Neuronal stem cell (in vitro differentiated cells): ENCODE measurements at regions not wholly inside any gene's neighbourhood (a gene's known extent, or its start where the extent isn't known, plus 50 kb on each side); places are given as distances from the start of the nearest gene placed in this dataset.
A peak's percentile ranks its signal among the peaks of the same experiment; 100 is the strongest.

Experiments
- DNase-seq: peaks from one replicate; pipeline ENCODE4 v3.0.0-alpha.2; 2013; ENCODE audit warnings: low spot score
- H2AFZ ChIP-seq: one replicate; pipeline ENCODE4 v1.6.1; 2013; ENCODE audit warnings: mild to moderate bottlenecking, low read length, inconsistent platforms
- H2AK5ac ChIP-seq: 2 replicates; pipeline ENCODE4 v1.6.1; 2013; ENCODE audit warnings: low read depth, mild to moderate bottlenecking, inconsistent platforms, low read length, moderate library complexity, mixed read lengths
- H2BK120ac ChIP-seq: 2 replicates; pipeline ENCODE4 v1.6.1; 2013; ENCODE audit warnings: low read depth, mild to moderate bottlenecking, inconsistent platforms, low read length, moderate library complexity, mixed read lengths
- H2BK12ac ChIP-seq: one replicate; pipeline ENCODE4 v1.6.1; 2013; ENCODE audit warnings: low read length, inconsistent platforms
- H2BK15ac ChIP-seq: 2 replicates; pipeline ENCODE4 v1.6.1; 2013; ENCODE audit warnings: mild to moderate bottlenecking, low read length, inconsistent platforms, mixed read lengths
- H2BK5ac ChIP-seq: one replicate; pipeline ENCODE4 v1.6.1; 2013; ENCODE audit warnings: inconsistent platforms, mild to moderate bottlenecking, low read length, moderate library complexity
- H3K14ac ChIP-seq: one replicate; pipeline ENCODE4 v1.6.1; 2013; ENCODE audit warnings: low read length, inconsistent platforms
- H3K18ac ChIP-seq: 2 replicates; pipeline ENCODE4 v1.6.1; 2013; ENCODE audit warnings: low read length, inconsistent platforms
- H3K23ac ChIP-seq: 2 replicates; pipeline ENCODE4 v1.6.1; 2013; ENCODE audit warnings: low read depth, mild to moderate bottlenecking, mixed read lengths, low read length, inconsistent platforms; ENCODE audit not compliant: poor library complexity
- H3K27ac ChIP-seq: replicated peaks from 3 replicates; pipeline ENCODE4 v1.5.1; 2013; ENCODE audit warnings: low read length, inconsistent platforms
- H3K27me3 ChIP-seq, 3 experiments: 2 replicates each; pipeline ENCODE4 v1.6.1; 2013; ENCODE audit warnings: low read length in 3 of 3, mild to moderate bottlenecking in 2 of 3, inconsistent platforms in 1 of 3, low read depth in 1 of 3, mixed read lengths in 1 of 3, moderate library complexity in 1 of 3; ENCODE audit not compliant: control insufficient read depth in 3 of 3, insufficient read depth in 3 of 3
- H3K36me3 ChIP-seq, 2 donors: replicated peaks in 1 of 2; 2 replicates each; pipeline ENCODE4 v1.6.1; 2013; ENCODE audit warnings: low read length in 2 of 2; ENCODE audit not compliant: control insufficient read depth in 2 of 2, insufficient read depth in 2 of 2
- H3K4ac ChIP-seq: 2 replicates; pipeline ENCODE4 v1.6.1; 2013; ENCODE audit warnings: inconsistent platforms, mild to moderate bottlenecking, low read length, moderate library complexity
- H3K4me1 ChIP-seq, 2 donors: 1 replicate in 1 of 2; 2 replicates in 1 of 2; pipeline ENCODE4 v1.6.1; 2013; ENCODE audit warnings: low read length in 2 of 2, low read depth in 1 of 2; ENCODE audit not compliant: control insufficient read depth in 2 of 2, insufficient read depth in 1 of 2
- H3K4me2 ChIP-seq: one replicate; pipeline ENCODE4 v1.6.1; 2013; ENCODE audit warnings: mild to moderate bottlenecking, low read length, inconsistent platforms; ENCODE audit not compliant: insufficient read depth, poor library complexity, severe bottlenecking
- H3K4me3 ChIP-seq, 2 donors: 2 replicates each; pipeline ENCODE4 v1.5.1; 2013; ENCODE audit warnings: low read length in 2 of 2, mild to moderate bottlenecking in 2 of 2, inconsistent platforms in 1 of 2, moderate library complexity in 1 of 2
- H3K79me1 ChIP-seq: one replicate; pipeline ENCODE4 v1.6.1; 2013; ENCODE audit warnings: low read depth, mild to moderate bottlenecking, inconsistent platforms, low read length, moderate library complexity
- H3K9ac ChIP-seq: one replicate; pipeline ENCODE4 v1.6.1; 2013; ENCODE audit warnings: mild to moderate bottlenecking, low read depth, low read length, inconsistent platforms; ENCODE audit not compliant: poor library complexity
- H3K9me3 ChIP-seq, 2 donors: replicated peaks in 1 of 2; 2 replicates each; pipeline versions ENCODE3 to v1.6.1; 2013; ENCODE audit warnings: low read length in 2 of 2, mild to moderate bottlenecking in 2 of 2, inconsistent platforms in 1 of 2, low read depth in 1 of 2, mixed read lengths in 1 of 2, moderate library complexity in 1 of 2; ENCODE audit not compliant: control insufficient read depth in 2 of 2, insufficient read depth in 1 of 2
- H4K8ac ChIP-seq: one replicate; pipeline ENCODE4 v1.6.1; 2013; ENCODE audit warnings: low read depth, mild to moderate bottlenecking, inconsistent platforms, low read length, moderate library complexity
- H4K91ac ChIP-seq: one replicate; pipeline ENCODE4 v1.6.1; 2013; ENCODE audit warnings: low read length, low read depth, mild to moderate bottlenecking, inconsistent platforms; ENCODE audit not compliant: poor library complexity
- WGBS, 2 donors: extraction: QIAGEN DNeasy Blood & Tissue Kit; methylation state at CpG; one replicate each; pipeline ENCODE4 v1.1.7; 2013; ENCODE audit warnings: missing lambda C conversion rate in 2 of 2, mixed read lengths in 1 of 2; ENCODE audit not compliant: insufficient read length in 2 of 2, insufficient replicate concordance in 1 of 2; ENCODE audit errors: extremely low coverage in 2 of 2; 5-methylcytosine and 5-hydroxymethylcytosine counted together

DNA sequence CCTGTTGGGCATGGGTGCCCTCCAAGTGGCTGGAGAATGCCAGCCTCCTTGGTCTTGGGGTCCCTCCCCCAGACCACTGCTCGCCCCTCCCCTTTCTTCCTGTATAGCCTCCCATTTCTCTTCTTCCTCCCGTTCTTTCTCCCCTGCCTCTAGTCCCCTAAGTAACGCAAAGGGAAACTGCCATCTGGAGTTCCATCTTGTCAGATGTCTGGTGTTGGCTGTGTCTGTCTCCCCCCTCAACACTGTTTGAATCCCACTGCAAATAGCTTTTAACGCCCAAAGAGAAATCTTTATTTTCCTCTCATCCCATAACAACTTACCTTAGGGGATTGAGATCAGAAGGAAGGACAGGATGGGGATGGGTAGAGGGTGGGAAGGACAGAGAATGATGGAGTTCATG, 55.3 kb upstream of the CSF3R start:
- Histone ChIP-seq H3K4me3 (no peak overlapping the region), H2BK120ac (no peak overlapping the region), H4K8ac (no peak overlapping the region), H2BK5ac (no peak overlapping the region), H3K14ac (no peak overlapping the region), H2AFZ (no peak overlapping the region), H3K36me3 (no peaks in the 10 kb centered on the region), H3K27ac (no peak overlapping the region), H2BK15ac (no peak overlapping the region), H4K91ac (no peak overlapping the region), H3K23ac (no peak overlapping the region), H2AK5ac (no peak overlapping the region), H3K4me2 (no peak overlapping the region), H3K4me1 (peaks cover 0 to 3% of the 10 kb centered on the region in 2 donors), H3K4ac (no peak overlapping the region), H3K9ac (no peak overlapping the region), H3K9me3 (no peaks in the 10 kb centered on the region), H3K79me1 (no peaks in the 10 kb centered on the region), H3K18ac (no peak overlapping the region), H3K27me3 (peaks cover 0 to 3% (median 0%) of the 10 kb centered on the region in 3 experiments), H2BK12ac (no peak overlapping the region)
- DNase-seq: no peak
- WGBS, 2 donors: no CpG with 5 or more reads among the region's 4 CpGs

DNA sequence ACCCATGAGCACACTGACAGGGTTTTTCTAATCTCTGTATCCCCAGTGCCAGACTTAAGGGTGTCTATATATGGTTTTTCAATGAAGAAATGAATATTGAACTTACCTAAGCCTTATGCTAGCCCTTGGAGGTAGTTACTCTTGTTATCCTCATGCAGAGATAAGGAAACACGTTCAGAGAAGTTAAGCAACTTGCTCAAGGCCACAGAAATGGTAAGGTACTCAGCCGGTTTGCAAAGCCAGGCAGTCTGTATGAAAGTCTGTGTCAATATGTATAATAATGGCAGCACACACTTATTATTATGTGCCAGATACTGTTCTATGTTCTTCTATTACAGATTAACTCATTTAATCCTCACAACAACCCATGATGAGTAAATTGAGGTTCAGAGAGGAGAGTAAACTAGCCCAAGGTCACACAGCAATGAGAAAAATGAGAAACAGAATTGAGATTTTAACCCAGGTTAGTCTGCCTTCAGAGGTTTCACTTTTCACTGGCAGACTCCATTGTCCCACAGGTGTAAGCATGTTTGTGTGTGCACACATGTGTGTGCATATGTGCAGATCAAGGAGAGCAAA, 54.6 kb upstream of the CSF3R start:
- H3K4me1 ChIP-seq: peaks cover 0 to 3% of the 10 kb centered on the region in 2 donors
- no peak overlapping the region for H4K91ac ChIP-seq
- no peak overlapping the region for H2BK5ac ChIP-seq
- no peaks in the 10 kb centered on the region for H3K36me3 ChIP-seq
- H3K27ac ChIP-seq: no peak overlapping the region
- H2BK15ac ChIP-seq: no peak overlapping the region
- no peak overlapping the region for H4K8ac ChIP-seq
- H3K27me3 ChIP-seq: peaks cover 0 to 3% (median 0%) of the 10 kb centered on the region in 3 experiments
- no peak overlapping the region for H2BK120ac ChIP-seq
- H3K79me1 ChIP-seq: no peaks in the 10 kb centered on the region
- H2AFZ ChIP-seq: no peak overlapping the region
- H2BK12ac ChIP-seq: no peak overlapping the region
- no peak for DNase-seq
- H3K4ac ChIP-seq: no peak overlapping the region
- H3K18ac ChIP-seq: no peak overlapping the region
- no peaks in the 10 kb centered on the region for H3K9me3 ChIP-seq
- no CpG with 5 or more reads among the region's 2 CpGs for WGBS, 2 donors
- no peak overlapping the region for H3K4me2 ChIP-seq
- H3K4me3 ChIP-seq: no peak overlapping the region
- no peak overlapping the region for H3K9ac ChIP-seq
- no peak overlapping the region for H2AK5ac ChIP-seq
- no peak overlapping the region for H3K14ac ChIP-seq
- no peak overlapping the region for H3K23ac ChIP-seq

DNA sequence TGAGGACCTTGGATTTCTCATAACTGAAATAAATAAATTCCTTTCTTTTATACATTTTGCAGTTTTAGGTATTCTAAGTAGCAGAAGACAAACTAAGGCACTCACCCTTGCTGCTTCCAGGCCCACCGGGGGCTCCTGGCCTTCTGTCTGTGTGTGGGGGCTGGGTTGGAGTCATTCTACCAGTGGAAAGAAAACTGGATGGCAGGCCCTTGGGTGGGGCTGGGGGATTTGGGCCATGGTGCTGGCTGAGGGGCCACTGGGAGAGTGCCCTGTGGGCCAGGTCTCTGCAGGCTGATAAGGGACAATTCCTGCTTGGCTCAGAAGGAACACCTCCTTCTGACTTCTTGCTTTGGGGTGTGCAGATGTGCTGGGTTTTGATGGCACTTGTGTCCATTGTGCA, 54.0 kb upstream of the CSF3R start:
- Histone ChIP-seq H3K4me1 (peaks cover 0 to 3% of the 10 kb centered on the region in 2 donors), H3K4me2 (no peak overlapping the region), H4K91ac (no peak overlapping the region), H3K79me1 (no peaks in the 10 kb centered on the region), H3K18ac (no peak overlapping the region), H2AK5ac (no peak overlapping the region), H4K8ac (no peak overlapping the region), H2BK120ac (no peak overlapping the region), H3K14ac (no peak overlapping the region), H2BK5ac (no peak overlapping the region), H2BK15ac (no peak overlapping the region), H3K9ac (no peak overlapping the region), H3K9me3 (peaks cover 0 to 2% of the 10 kb centered on the region in 2 donors), H3K4me3 (no peak overlapping the region), H2AFZ (no peak overlapping the region), H2BK12ac (no peak overlapping the region), H3K36me3 (no peaks in the 10 kb centered on the region), H3K27ac (no peak overlapping the region), H3K23ac (no peak overlapping the region), H3K4ac (no peak overlapping the region), H3K27me3 (peaks cover 0 to 3% (median 0%) of the 10 kb centered on the region in 3 experiments)
- no CpG with 5 or more reads among the region's 1 CpG for WGBS, 2 donors
- no peak for DNase-seq

DNA sequence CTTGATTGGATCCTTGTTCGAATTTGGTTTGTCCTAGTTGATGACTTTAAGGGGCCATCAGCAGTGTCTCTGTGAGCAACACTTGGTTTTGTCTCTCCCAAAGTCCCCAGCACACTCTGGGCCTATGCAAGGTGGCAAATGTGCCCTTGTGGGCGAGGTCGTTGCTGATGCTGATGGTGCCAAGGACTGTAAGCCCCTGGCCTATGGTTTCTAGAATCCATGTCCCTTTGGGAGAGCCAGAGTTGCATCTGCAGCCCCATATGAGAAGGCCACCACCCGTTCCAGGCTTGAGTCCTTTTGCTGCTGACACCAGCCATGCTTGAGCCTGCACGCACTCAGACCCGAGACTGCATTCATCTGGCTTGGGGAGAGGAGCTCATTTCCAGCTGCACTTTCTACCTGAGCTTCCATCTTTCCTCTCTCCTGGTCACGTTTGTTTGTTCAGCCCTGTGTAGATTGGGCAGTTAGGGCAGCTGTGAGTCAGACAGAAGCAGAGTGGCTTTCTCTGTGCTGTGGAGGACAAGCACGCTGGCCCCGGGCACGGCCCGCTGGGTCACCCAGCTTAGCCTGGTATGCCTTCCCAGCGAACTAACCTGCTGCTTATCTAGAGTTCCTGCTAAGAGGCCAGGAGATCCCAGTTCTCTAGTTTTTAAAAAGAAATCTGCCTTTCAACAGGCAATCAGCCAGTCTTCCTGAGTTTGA, 52.1 kb upstream of the CSF3R start:
- Histone ChIP-seq H4K91ac (no peak overlapping the region), H3K27me3 (peaks cover 0 to 3% (median 0%) of the 10 kb centered on the region in 3 experiments), H2BK120ac (no peak overlapping the region), H3K27ac (no peak overlapping the region), H2BK15ac (no peak overlapping the region), H3K4me3 (no peak overlapping the region), H2BK12ac (no peak overlapping the region), H3K79me1 (no peaks in the 10 kb centered on the region), H3K9me3 (peaks cover 0 to 2% of the 10 kb centered on the region in 2 donors), H3K18ac (no peak overlapping the region), H2BK5ac (no peak overlapping the region), H2AFZ (no peak overlapping the region), H3K36me3 (no peaks in the 10 kb centered on the region), H2AK5ac (no peak overlapping the region), H4K8ac (no peak overlapping the region), H3K23ac (peak overlapping the region; percentile 34), H3K4ac (no peak overlapping the region), H3K14ac (no peak overlapping the region), H3K4me2 (no peak overlapping the region), H3K9ac (no peak overlapping the region), H3K4me1 (peaks cover 0 to 3% of the 10 kb centered on the region in 2 donors)
- no CpG with 5 or more reads among the region's 12 CpGs for WGBS, 2 donors
- no peak for DNase-seq
